A204.1 (cell line): ENCODE measurements at regions not wholly inside any gene's neighbourhood (a gene's known extent, or its start where the extent isn't known, plus 50 kb on each side); places are given as distances from the start of the nearest gene placed in this dataset.
"Not testable (repeated sequence)": the region's sequence is repeated elsewhere in the genome, so short reads cannot be mapped to it uniquely, and the experiment has no call there.

Experiments used
- FAIRE-seq: peaks from 2 replicates; lab custom pipeline; 2012; peaks lifted over from hg19 to GRCh38; lab: Jason Lieb, UNC

DNA sequence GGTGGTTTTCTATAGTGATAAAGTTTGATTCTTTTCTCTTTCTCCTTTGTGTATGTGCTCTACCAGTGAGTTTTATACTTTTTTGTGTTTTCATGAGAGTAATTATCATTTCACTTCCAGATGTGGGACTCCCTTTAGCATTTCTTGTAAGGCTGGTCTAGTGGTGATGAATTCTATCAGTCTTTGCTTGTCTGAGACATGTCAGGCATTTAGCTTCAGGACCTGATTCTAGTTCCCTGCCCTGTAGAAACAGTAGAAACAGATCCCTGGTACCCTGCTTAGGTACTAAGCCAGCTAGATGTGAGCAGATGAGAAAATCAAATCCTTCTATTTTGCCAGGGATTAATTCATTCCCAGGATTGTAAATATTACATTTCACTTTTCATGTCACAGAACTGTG is 203.7 kb downstream of the ALG10 start:
- FAIRE-seq: not testable (repeated sequence)

DNA sequence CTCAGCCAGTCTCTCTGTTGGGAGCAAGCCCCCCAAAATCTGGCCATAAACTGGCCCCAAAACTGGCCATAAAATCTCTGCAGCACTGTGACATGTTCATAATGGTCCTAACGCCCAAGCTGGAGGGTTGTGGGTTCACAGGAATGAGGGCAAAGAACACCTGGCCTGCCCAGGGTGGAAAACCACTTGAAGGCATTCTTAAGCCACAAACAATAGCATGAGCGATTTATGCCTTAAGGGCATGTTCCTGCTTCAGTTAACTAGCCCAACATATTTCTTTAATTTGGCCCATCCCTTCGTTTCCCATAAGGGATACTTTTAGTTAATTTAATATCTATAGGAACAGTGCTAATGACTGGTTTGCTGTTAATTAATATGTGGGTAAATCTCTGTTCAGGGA is 205.8 kb downstream of the ALG10 start:
- not testable (repeated sequence) for FAIRE-seq

DNA sequence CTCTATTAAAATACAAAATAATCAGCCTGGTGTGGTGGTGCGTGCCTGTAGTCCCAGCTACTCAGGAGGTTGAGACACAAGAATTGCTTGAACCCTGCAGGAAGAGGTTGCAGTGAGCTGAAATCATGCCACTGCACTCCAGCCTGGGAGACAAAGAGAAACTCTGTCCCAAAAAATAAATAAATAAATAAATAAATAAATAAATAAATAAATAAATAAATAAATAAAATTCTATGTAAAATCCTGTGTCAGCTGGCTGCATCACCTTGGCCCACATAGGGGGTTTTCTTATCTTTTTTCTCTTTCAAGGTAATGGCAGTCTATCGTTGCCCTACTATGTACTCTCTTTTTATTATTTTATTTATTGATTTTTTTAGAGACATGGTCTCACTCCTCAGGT is 206.7 kb downstream of the ALG10 start:
- FAIRE-seq: not testable (repeated sequence)

DNA sequence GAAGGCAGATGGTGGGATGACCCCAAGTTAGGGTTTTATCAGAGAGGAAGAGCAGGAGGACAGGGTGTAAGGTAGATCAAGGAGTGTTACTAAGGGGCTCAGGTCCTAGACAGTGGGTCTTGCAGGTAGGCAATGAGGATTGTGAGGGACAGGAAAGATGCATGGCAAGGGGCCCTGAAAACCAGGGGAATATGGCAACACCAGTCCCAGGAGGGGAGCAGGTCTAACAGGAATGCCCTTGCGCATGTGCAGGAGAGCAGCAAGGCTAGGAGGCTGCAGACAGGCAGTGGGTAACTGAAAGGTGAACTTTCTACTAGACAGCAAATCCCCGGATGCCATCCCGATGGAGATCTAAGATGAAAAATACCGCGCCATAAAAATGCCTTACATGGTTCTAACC is 211.3 kb downstream of the ALG10 start:
- no peak for FAIRE-seq

DNA sequence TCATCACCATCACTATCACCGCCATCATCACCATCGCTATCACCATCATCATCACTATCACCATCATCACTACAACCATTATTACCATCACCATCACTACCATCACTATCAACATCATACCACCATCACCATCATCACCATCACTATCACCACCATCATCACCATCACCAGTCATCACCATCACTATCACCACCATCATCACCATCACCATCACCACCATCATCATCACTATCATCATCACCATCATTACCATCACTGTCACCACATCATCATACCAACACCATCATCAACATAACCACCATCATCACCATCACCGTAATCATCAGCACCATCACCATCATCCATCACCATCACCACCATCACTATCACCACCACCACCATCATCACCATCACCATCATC is 213.8 kb downstream of the ALG10 start:
- FAIRE-seq: no peak

DNA sequence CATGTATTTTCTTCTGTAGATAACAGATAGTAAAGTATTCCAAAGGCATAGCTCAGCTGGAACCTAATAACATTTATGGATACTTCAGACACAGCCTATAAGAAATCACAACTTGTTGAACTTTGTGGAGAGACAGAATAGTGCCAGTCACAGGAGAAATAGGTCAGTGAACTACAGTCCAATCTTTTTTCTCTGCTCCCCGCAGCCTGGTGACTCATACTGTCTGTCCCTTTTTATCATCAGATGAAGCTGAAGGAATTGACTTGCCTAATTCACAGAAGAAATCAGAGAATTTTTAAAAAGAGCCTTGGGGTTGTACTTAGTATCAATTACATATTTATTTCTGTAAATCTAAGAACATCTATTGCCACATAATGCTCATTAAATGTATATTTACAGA is 222.3 kb downstream of the ALG10 start:
- no peak for FAIRE-seq

DNA sequence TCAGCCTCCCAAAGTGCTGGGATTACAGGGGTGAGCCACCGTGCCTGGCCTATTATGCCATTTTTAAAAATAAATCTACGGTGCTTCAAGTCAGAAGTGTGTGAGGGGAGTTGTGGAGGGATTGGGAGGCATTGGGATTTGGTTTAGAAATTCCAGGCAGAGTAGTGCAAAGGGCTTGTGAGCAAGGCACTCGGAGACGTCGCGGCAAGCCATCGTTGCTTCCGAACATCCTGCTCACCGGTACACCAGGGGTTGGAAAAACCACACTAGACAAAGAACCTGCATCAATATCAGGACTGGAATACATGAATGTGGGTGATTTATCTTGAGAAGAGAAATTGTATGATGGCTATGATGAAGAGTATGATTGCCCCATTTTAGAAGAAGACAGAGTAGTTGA is 227.0 kb downstream of the ALG10 start:
- no peak for FAIRE-seq

DNA sequence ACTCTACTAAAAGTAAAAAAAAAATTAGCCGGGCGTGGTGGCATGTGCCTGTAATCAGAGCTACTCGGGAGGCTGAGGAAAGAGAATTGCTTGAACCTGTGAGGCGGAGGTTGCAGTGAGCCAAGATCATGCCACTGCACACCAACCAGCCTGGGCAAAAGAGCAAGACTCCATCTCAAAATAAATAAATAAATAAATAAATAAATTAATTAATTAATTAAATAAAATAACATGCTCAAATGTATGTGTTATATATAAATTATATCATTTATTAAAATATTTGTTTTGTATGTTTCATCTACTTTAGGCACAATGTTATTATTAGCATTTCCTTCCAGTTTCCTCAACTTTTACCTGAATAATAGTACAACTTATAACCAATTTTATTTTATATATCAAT is 229.6 kb downstream of the ALG10 start:
- FAIRE-seq: not testable (repeated sequence)

DNA sequence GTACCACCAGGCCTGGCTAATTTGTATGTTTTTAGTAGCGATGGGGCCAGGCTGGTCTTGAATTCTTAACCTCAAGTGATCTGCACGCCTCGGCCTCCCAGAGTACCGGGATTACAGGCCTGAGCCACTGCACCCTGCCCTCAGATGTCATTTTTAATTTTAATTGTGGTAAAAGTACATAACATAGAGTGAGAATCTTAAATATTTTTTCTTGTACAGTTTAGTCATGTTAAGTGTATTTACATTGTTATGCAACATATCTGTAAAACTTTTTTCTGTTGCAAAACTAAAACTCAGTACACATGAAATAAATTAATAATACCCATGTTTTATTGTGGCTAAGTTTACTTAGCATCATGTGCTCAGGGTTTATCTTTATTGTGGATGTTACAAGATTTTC is 231.4 kb downstream of the ALG10 start:
- FAIRE-seq: peak; percentile 70

DNA sequence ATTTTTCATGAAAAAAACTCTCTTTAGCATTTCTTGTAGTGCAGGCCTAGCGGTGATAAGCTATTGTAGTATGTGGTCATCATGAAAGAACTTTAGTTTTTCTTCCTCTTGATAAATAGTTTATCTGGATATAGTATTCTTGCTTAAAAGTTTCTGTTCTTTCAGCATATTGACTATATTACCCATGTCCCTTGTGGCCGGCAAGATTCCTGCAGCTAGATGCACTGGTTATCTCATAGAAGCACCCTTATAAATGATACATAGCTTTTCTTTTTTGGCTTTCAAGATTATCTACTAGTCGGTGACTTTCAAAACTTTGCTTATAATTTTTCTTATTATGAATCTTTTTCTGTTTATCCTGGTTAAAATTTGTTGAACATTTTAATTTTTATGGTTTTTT is 234.8 kb downstream of the ALG10 start:
- peak; percentile 52 for FAIRE-seq

DNA sequence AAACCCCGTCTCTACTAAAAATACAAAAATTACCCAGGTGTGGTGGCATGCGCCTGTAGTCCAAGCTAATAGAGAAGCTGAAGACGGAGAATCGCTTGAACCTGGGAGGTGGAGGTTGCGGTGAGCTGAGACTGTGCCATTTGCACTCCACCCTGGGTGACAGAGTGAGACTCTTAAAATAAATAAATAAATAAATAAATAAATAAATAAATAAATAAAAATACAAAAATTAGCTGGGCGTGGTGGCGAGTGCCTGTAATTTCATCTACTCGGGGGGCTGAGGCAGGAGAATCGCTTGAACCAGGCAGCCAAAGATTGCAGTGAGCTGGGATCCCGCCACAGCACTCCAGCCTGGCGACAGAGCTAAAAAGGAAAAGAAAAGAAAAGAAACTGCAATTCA is 239.8 kb downstream of the ALG10 start:
- not testable (repeated sequence) for FAIRE-seq

DNA sequence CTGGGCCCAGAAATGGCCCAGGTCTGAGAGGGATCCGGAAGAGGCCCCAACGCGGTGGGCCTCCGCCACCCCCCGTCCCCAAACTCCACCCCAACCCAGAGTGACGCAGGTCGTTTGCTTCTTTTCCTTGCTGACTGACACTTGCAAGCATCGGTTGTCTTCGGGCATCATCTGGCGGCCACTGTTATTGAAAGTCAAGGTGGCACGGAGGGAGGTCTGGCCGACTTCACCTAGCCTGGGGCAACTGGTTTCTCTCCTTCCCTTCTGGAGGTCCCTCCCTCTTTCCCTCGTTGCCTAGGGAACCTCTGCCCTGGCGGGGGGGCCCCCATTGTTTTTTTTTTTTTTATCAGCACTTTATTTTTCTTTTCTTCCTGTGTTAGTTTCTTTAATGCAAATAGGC is 241.8 kb downstream of the ALG10 start:
- no peak for FAIRE-seq

DNA sequence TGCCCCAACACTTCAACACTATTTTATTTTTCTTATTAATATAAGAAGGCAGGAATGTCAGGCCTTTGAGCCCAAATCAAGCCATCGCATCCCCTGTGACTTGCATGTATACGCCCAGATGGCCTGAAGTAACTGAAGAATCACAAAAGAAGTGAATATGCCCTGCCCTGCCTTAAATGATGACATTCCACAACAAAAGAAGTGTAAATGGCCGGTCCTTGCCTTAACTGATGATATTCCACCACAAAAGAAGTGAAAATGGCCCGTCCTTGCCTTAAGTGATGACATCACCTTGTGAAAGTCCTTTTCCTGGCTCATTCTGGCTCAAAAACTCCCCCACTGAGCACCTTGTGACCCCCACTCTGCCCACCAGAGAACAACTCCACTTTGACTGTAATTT is 251.4 kb downstream of the ALG10 start:
- FAIRE-seq: not testable (repeated sequence)

DNA sequence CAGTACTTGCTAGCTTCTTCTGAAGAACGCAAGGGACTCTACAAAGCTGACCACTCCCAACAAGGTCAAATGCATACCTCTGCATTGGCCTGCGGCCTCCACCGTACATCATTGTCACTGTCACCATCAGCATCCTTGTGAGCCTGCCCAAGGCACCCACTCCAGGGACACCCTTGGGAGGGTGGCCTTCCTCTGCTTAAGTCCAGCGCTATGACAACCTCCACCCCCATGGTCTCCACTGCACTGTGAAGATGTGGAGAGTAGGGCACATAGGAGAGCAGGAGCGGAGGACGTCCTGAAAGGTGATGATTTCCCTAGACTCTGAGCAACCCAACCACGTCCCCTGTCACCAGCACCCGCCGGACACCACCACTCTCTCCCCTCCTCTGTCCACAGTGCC is 252.8 kb downstream of the ALG10 start:
- FAIRE-seq: no peak

DNA sequence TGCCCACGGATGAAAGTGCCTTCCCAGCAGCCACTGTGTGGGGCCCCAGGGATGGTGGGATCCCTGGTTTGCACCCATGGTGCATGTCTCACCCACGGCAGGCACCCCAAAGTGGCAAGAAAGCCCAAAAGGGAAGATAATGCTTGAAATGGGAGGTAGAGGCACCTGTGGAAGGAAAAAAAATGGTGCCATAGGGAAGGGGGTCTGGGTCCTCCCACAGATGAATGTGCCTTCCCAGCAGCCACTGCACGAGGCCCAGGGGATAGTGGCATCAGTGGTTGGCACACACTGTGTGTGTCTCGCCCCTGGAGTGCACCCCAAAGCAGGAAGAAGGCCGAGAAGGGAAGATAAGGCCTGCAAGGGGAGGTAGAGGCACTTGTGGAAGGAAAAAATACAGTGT is 264.2 kb downstream of the ALG10 start:
- FAIRE-seq: no peak

DNA sequence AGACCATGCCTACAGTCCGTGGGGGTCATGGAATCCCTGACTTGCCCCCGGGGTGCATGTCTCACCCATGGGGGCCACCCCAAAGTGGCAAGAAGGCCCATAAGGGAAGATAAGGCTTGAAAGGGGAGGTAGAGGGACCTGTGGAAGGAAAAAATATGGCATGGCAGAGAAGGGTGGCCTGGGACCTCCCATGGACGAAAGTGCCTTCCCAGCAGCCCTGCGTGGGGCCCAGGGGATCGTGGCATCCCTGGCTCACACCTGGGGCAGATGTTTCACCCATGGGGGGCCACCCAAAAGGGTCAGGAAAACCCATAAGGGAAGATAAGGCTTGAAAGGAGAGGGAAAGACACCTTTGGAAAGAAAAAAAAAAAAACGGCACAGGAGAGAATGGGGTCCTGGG is 264.6 kb downstream of the ALG10 start:
- FAIRE-seq: no peak

DNA sequence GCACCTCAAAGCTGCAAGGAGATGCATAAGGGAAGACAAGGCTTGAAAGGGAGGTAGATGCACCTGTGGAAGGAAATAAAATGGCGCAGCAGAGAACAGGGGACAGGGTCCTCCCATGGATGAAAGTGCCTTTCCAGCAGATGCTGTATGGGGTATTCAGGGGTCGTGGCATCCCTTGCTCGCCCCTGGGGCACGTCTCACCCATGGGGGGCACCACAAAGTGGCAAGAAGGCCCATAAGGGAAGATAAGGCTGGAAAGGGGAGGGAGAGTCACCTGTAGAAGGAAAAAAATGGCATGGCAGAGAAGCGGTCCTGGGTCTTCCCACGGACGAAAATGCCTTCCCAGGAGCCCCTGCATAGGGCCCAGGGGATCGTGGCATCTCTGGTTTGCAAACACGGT is 265.1 kb downstream of the ALG10 start:
- FAIRE-seq: no peak

DNA sequence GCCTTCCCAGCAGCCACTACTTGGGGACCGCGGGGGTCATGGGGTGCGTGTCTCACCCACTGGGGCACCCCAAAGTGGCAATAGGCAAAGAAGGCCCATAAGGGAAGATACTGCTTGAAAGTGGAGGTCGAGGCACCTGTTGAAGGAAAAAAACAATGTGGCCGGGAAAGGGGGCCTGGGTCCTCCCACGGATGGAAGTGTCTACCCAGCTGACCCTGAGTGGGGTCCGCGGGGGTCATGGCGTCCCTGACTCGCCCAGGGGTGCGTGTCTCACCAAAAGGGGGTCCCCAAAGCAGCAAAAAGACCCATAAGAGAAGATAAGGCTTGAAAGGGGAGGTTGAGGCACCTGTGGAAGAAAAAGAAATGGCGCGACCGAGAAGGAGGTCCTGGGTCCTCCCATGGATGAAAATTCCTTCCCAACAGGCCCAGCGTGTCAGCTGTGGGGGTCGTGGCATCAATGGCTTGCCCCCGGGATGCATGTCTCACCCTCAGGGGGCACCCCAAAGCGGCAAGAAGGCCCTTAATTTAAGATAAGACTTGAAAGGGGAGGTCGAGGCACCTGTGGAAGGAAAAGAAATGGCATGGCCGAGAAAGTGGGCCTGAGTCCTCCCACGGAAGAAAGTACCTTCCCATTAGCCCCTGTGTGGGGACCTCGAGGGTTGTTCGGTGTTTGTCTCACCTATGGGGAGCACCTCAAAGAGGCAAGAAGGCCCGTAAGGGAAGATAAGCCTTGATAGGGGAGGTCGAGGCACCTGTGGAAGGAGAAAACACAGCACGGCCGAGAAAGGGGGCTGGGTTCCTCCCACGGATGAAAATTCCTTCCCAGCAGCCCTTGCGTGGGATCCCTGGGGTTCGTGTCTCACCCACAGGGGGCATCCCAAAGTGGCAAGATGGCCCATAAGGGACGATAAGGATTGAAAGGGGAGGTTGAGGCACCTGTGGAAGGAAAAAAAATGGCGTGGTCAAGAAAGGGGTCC is 266.0 kb downstream of the ALG10 start:
- FAIRE-seq: no peak

DNA sequence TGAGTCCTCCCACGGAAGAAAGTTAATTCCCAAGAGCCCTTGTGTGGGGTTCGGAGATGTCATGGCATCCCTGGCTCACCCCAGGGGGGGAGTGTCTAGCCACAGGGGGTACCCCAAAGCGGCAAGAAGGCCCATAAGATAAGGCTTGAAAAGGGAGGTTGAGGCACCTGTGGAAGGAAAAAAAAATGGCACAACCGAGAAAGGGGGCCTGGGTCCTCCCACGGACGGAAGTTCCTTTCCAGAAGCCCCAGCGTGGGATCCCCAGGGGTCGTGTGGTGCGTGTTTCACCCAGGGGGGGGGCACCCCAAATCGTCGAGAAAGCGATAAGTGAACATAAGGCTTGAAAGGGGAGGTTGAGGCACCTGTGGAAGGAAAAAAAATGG is 266.7 kb downstream of the ALG10 start:
- no peak for FAIRE-seq

DNA sequence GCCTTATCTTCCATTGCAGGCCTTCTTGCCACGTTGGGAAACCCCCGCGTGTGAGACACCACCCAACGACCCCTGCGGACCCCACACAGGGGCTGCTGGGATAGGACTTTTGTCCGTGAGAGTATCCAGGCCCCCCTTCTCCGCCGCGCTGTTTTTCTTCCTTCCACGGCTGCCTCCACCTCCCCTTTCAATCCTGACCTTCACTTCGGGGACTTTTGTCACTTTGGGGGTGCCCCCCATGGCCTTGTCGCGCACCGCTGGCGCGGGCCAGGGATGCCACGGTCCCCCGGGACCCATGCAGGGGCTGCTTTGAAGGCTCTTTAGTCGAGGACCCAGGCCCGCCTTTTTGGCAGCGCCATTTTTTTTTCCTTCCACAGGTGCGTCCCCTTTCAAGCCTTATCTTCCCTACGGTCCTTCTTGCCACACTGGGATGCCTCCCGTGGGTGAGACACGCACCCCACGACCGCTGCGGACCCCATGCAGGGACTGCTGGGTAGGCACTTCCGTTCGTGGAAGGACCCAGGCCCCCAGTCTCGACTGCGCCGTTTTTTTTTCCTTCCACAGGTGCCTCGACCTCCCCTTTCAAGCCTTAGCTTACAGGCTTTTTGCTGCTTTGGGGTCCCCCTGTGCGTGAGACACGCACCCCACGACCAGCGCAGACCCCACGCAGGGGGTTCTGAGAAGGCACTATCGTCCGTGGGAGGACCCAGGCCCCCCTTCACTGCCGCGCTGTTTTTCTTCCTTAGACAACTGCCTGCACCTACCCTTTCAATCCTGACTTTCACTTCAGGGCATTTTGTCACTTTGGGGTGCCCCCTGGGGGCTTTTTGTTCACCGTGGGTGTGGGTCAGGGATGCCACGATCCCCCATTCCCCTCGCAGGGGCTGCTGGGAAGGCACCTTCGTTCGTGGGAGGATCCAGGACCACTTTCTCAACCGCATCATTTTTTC is 267.4 kb downstream of the ALG10 start:
- FAIRE-seq: no peak

DNA sequence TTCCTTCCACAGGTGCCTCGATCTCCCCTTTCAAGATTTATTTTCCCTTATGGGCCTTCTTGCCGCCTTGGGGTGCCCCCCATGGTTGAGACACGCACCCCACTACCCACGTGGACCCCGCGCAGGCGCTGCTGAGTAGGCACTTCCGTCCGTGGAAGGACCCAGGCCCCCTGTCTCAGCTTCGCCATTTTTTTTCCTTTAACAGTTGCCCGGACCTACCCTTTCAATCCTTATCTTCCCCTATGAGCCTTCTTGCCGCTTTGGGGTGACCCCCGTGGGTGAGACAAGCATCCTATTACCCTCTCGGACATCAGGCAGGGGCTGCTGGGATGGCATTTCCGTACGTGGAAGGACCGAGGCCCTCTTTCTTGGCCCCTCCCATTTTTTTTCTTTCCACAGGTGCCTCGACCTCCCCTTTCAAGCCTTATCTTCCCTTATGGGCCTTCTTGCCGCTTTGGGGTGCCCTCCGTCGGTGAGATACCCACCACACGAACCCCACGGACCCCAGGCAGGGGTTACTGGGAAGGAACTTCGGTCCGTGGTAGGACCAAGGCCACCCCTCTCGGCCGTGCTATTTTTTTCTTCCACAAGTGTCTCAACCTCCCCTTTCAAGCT is 268.2 kb downstream of the ALG10 start:
- no peak for FAIRE-seq

DNA sequence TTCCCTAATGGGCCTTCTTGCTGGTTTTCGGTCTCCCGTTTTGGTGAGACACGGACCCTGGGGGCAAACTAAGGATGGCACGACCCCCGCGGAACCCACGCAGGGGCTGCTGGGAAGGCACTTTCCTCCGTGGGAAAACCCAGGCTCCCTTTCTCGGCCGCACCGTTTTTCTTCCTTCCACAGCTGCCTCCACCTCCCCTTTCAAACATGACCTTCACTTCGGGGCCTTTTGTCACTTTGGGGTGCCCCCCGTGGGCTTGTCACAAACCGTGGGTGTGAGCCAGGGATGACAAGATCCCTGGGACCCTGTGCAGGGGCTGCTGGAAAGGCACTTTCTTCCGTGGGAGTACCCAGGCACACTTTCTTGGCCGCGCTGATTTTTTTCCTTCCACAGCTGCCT is 268.7 kb downstream of the ALG10 start:
- no peak for FAIRE-seq

DNA sequence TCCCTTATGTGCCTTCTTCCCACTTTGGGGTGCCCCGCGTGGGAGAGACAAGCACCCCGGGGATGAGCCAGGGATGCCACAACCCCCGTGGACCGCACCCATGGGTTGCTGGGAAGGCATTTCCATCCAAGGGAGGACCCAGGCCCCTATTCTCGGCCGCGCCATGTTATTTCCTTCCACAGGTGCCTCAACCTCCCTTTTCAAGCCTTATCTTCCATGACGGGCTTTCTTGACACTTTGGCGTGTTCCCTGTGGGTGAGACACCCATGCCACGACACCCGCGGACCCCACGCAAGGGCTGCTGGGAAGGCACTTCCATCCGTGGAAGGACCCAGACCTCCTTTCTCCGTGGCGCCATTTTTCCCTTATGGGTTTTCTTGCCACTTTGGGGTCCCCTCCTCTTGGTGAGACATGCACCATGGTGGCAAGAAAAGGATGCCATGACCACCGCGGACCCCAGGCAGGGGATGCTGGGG is 269.2 kb downstream of the ALG10 start:
- no peak for FAIRE-seq
